ENCODE measurements at regions not wholly inside any gene's neighbourhood (a gene's known extent, or its start where the extent isn't known, plus 50 kb on each side); places are given as distances from the start of the nearest gene placed in this dataset.

- Histone ChIP-seq H4K20me1 (no peaks in the 10 kb centered on the region), H3K27me3 (no peaks in the 10 kb centered on the region), H3K4me3 (no peak overlapping the region), H3K4me2 (no peak overlapping the region), H3K9ac (no peak overlapping the region), H3K36me3 (no peaks in the 10 kb centered on the region), H3K4me1 (peaks cover 0 to 8% (median 1%) of the 10 kb centered on the region in 10 experiments; a peak in 9 of 20 replicates), H3K9me3 (replicated peaks in 1 of 11) (no peaks in the 10 kb centered on the region), H3K27ac (no peak overlapping the region)
- TF ChIP-seq Cebpa-rat (IDR thresholded peaks at IDR 0.05): no peak
Observed at GRCh38 chr10:118537623-118538022, 57.8 kb downstream of the PRLHR start.

- peak overlapping the region in 1 of 11 experiments; percentile 9; a peak in 1 of 22 replicates for H3K4me2 ChIP-seq
- peaks cover 9 to 31% (median 24%) of the 10 kb centered on the region in 10 experiments; a peak in 18 of 20 replicates for H3K4me1 ChIP-seq
- no peak for TF ChIP-seq Cebpa-rat (IDR thresholded peaks at IDR 0.05)
- H3K9me3 ChIP-seq (replicated peaks in 1 of 11): no peaks in the 10 kb centered on the region
- H3K4me3 ChIP-seq: no peak overlapping the region
- no peaks in the 10 kb centered on the region for H3K27me3 ChIP-seq
- H3K27ac ChIP-seq: no peak overlapping the region
- H4K20me1 ChIP-seq: no peaks in the 10 kb centered on the region
- no peaks in the 10 kb centered on the region for H3K36me3 ChIP-seq
- no peak overlapping the region for H3K9ac ChIP-seq
Observed at GRCh38 chr10:118534136-118534535, 61.3 kb downstream of the PRLHR start.

DNA sequence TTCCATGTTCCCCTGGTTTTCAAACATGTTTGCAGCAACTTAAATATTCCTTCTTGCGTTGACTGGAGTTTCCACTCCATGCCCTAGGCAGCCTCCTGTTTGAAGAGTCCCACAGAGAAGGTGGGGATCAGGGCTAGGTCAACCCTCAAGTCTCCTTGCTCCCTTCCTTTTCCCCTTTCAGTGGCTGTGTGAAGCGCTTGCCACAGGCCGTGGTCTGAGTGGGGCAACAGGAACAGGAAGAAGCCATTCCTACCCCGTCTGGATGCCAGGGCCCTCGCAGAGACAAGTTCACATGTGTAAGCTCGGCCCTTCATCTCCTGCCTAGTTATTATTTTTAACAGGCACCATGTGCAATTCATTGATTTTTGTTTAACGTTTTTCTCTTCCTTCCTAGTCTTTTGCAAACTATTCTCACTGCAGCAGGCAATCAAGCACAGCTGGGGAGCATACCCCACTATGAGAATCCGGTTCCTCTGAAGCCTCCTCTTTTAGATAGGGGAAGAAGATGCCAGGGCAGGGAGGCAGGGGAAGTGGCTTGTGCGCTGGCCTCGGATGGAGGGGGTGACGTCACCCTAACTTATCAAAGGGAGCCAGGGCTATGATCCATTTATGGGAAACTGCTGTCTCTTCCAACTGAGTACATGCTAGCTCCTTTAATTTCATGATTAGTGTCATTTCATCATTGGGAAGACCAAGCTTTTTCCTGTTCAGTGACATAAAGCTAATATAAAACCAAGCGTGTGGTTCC is 64.2 kb downstream of the PRLHR start:
- peak in 6 of 11 experiments; percentile 11 to 50 (median 40); a peak in 5 of 22 replicates for TF ChIP-seq Cebpa-rat (IDR thresholded peaks at IDR 0.05)
- Histone ChIP-seq H3K36me3 (no peaks in the 10 kb centered on the region), H3K4me1 (peaks cover 9 to 31% (median 24%) of the 10 kb centered on the region in 10 experiments; a peak in 18 of 20 replicates), H3K4me3 (peak overlapping the region in 2 of 10 experiments; percentile 2 to 22; a peak in 2 of 20 replicates), H4K20me1 (no peaks in the 10 kb centered on the region), H3K4me2 (peak overlapping the region; percentile 40 to 81 (median 64)), H3K9ac (peak overlapping the region in 7 of 11 experiments; percentile 12 to 61 (median 46); a peak in 12 of 22 replicates), H3K27ac (peak overlapping the region in 10 of 11 experiments; percentile 51 to 78 (median 68); a peak in 20 of 22 replicates), H3K27me3 (no peaks in the 10 kb centered on the region), H3K9me3 (replicated peaks in 1 of 11) (no peaks in the 10 kb centered on the region)

GRCh38 chr10:118528426-118528825 is 67.0 kb downstream of the PRLHR start:
- Histone ChIP-seq H3K4me2 (no peak overlapping the region), H3K4me3 (no peak overlapping the region), H3K27me3 (no peaks in the 10 kb centered on the region), H3K36me3 (no peaks in the 10 kb centered on the region), H3K27ac (no peak overlapping the region), H3K9ac (no peak overlapping the region), H3K4me1 (peaks cover 9 to 34% (median 26%) of the 10 kb centered on the region in 10 experiments; a peak in 18 of 20 replicates), H4K20me1 (no peaks in the 10 kb centered on the region), H3K9me3 (replicated peaks in 1 of 11) (peaks cover 0 to 8% (median 0%) of the 10 kb centered on the region in 11 experiments; a peak in 1 of 22 replicates)
- no peak for TF ChIP-seq Cebpa-rat (IDR thresholded peaks at IDR 0.05)

- no peak overlapping the region for H3K9ac ChIP-seq
- no peaks in the 10 kb centered on the region for H3K27me3 ChIP-seq
- peaks cover 0 to 8% (median 3%) of the 10 kb centered on the region in 11 experiments; a peak in 6 of 22 replicates for H3K9me3 ChIP-seq (replicated peaks in 1 of 11)
- H3K4me1 ChIP-seq: peaks cover 3 to 23% (median 9%) of the 10 kb centered on the region in 10 experiments; a peak in 12 of 20 replicates
- no peaks in the 10 kb centered on the region for H3K36me3 ChIP-seq
- no peak for TF ChIP-seq Cebpa-rat (IDR thresholded peaks at IDR 0.05)
- no peak overlapping the region; a peak in 1 of 22 replicates for H3K27ac ChIP-seq
- H4K20me1 ChIP-seq: no peaks in the 10 kb centered on the region
- H3K4me3 ChIP-seq: no peak overlapping the region
- peak overlapping the region in 3 of 11 experiments; percentile 18 to 53 (median 36); a peak in 4 of 22 replicates for H3K4me2 ChIP-seq
Observed at GRCh38 chr10:118523775-118524174, 71.7 kb downstream of the PRLHR start.

GRCh38 chr10:118522791-118523498 is 72.5 kb downstream of the PRLHR start:
- H3K27me3 ChIP-seq: no peaks in the 10 kb centered on the region
- TF ChIP-seq Cebpa-rat (IDR thresholded peaks at IDR 0.05): no peak
- peak overlapping the region in 1 of 11 experiments; percentile 9; a peak in 1 of 22 replicates for H3K27ac ChIP-seq
- H3K4me2 ChIP-seq: peak overlapping the region in 5 of 11 experiments; percentile 18 to 53 (median 39); a peak in 10 of 22 replicates
- no peaks in the 10 kb centered on the region for H3K36me3 ChIP-seq
- peaks cover 3 to 16% (median 8%) of the 10 kb centered on the region in 11 experiments; a peak in 18 of 22 replicates for H3K9me3 ChIP-seq (replicated peaks in 1 of 11)
- H3K4me3 ChIP-seq: no peak overlapping the region
- H4K20me1 ChIP-seq: no peaks in the 10 kb centered on the region
- peaks cover 4 to 24% (median 11%) of the 10 kb centered on the region in 10 experiments; a peak in 13 of 20 replicates for H3K4me1 ChIP-seq
- no peak overlapping the region for H3K9ac ChIP-seq

DNA sequence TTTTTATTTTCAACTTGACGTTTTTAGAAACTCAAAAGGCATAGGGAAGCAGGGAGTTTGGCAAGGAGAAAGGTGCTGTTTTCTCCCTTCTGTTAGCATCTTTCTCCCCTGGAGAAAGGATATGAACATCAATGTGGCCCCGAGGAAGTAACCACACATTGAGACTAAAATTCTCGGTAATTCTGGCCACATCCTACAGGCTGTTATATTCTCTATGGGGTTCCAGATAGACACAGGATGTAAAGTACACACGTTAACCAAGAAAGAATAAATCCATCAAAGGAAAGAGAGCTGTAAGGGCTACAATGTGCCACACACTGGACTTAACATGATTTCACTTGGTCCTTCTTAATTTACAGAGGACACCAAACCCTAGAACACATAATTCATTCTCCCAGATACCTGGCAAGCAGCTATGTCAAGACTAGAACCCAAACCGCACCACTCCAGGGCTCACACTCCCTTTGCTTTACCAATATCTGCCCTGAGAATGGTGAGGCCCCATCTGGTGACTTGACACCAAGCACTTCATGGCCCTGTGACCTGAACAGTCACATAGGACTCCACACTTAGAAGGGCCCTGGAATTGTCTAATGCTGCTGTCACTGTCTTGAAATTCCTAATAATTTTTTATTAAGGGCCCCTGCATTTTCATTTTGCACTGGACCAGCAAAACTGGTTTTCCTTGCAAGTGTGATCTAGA is 73.9 kb downstream of the PRLHR start:
- H3K4me1 ChIP-seq: peaks cover 4 to 36% (median 12%) of the 10 kb centered on the region in 10 experiments; a peak in 13 of 20 replicates
- no peak overlapping the region for H3K4me3 ChIP-seq
- H3K36me3 ChIP-seq: no peaks in the 10 kb centered on the region
- no peak overlapping the region for H3K4me2 ChIP-seq
- H3K27ac ChIP-seq: no peak overlapping the region
- no peak overlapping the region for H3K9ac ChIP-seq
- no peaks in the 10 kb centered on the region for H4K20me1 ChIP-seq
- no peak for TF ChIP-seq Cebpa-rat (IDR thresholded peaks at IDR 0.05)
- H3K9me3 ChIP-seq (replicated peaks in 1 of 11): peaks cover 9 to 23% (median 13%) of the 10 kb centered on the region in 11 experiments; a peak in 18 of 22 replicates
- H3K27me3 ChIP-seq: no peaks in the 10 kb centered on the region

DNA sequence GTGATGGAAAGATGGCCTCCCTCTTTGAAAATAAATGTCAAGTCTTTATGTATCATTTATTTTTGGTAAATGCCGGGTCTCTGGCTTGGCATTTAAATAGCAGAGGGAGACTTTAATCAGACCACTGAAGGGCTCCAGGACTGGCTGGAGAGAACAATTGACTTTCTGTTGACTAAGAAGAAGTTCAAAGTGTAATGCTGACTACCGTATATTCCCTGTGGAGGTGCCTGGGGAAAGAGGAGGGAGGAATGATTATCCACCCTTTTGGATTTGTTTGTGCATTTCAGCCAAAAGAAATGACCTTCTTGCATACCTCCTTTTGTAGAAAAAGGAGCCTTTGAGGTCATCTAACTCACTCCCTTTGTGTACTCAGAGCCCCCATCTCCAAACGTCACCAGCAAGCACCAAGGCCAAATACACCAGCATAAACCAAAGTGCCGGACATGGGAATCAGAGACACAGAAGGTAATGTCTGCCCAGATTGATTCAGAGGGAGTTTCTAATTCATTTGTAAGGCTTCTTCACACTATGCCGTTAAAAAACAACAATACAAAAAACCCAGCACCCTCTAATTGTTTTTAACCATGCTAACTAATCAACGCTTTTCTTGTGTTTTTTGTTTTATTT is 75.2 kb downstream of the PRLHR start:
- Histone ChIP-seq H3K4me1 (peaks cover 4 to 48% (median 13%) of the 10 kb centered on the region in 10 experiments; a peak in 13 of 20 replicates), H3K9ac (no peak overlapping the region), H3K27ac (no peak overlapping the region), H3K4me2 (no peak overlapping the region), H3K36me3 (no peaks in the 10 kb centered on the region), H3K27me3 (no peaks in the 10 kb centered on the region), H3K4me3 (no peak overlapping the region), H3K9me3 (replicated peaks in 1 of 11) (peaks cover 9 to 32% (median 13%) of the 10 kb centered on the region in 11 experiments; a peak in 18 of 22 replicates), H4K20me1 (no peaks in the 10 kb centered on the region)
- no peak for TF ChIP-seq Cebpa-rat (IDR thresholded peaks at IDR 0.05)

All from BLaER1 treated with 17β-estradiol and CSF1 and Interleukin-3, amounts not matched to agents 10 nM and 100 nM (cell line).